Panc1 (cell line): ENCODE measurements at regions not wholly inside any gene's neighbourhood (a gene's known extent, or its start where the extent isn't known, plus 50 kb on each side); places are given as distances from the start of the nearest gene placed in this dataset.

Experiments
- ATAC-seq: fragments of 200-7000 bp; cut with Tn5 transposase; 2 replicates; pipeline ENCODE4 v1.9.1; 2020; ENCODE audit warnings: mild to moderate bottlenecking, moderate library complexity
- BruUV-seq: library from RNA; stranded (reverse); fragments of 400-500 nt; replicated peaks from 2 replicates; lab custom pipeline; 2021; lab: Mats Ljungman, UMichigan
- CTCF ChIA-PET: fragments of 300-600 bp; sonication (Branson Sonifier 250); formaldehyde crosslinking; loops from one replicate; lab custom pipeline; 2022; ENCODE audit warnings: antibody characterized with exemption; lab: Charles Lee
- POLR2A ChIA-PET: fragments of 300-600 bp; sonication (Branson Sonifier 250); formaldehyde crosslinking; loops from one replicate; lab custom pipeline; 2022; ENCODE audit warnings: antibody characterized with exemption; lab: Charles Lee
- DNase-seq: peaks from one replicate; pipeline ENCODE4 v3.0.0-alpha.2; 2010; ENCODE audit warnings: low read depth, low spot score
- H3K27ac ChIP-seq: 2 replicates; pipeline ENCODE4 v1.5.1; 2011; ENCODE audit warnings: mild to moderate bottlenecking, low read length, inconsistent platforms
- H3K27me3 ChIP-seq: fragments of 200-500 bp; sonication (Bioruptor generic); 2 replicates; pipeline ENCODE4 v1.6.0; 2014; ENCODE audit warnings: low read length, inconsistent platforms; ENCODE audit not compliant: control insufficient read depth, insufficient read depth
- H3K36me3 ChIP-seq: fragments of 200-500 bp; sonication (Bioruptor generic); 2 replicates; pipeline ENCODE4 v1.5.1; 2014; ENCODE audit warnings: inconsistent platforms, mild to moderate bottlenecking, low read length, moderate library complexity; ENCODE audit not compliant: control insufficient read depth, insufficient read depth
- H3K4me1 ChIP-seq: 2 replicates; pipeline ENCODE4 v1.5.1; 2011; ENCODE audit warnings: inconsistent platforms, mild to moderate bottlenecking, low read length, moderate library complexity; ENCODE audit not compliant: control insufficient read depth, insufficient read depth
- H3K4me3 ChIP-seq, 2 experiments: 2 replicates each; pipeline ENCODE4 v1.5.1; 2011 to 2012; ENCODE audit warnings: low read depth in 2 of 2, low read length in 2 of 2, mild to moderate bottlenecking in 2 of 2, inconsistent platforms in 1 of 2, moderate library complexity in 1 of 2
- H3K9me3 ChIP-seq: fragments of 200-500 bp; sonication (Bioruptor generic); 2 replicates; pipeline ENCODE4 v1.5.1; 2014; ENCODE audit warnings: low read depth, mild to moderate bottlenecking, inconsistent platforms, low read length, moderate library complexity; ENCODE audit not compliant: control insufficient read depth, insufficient read depth
- POLR2AphosphoS5 ChIP-seq: IDR thresholded peaks from 2 replicates; pipeline ENCODE4 v1.6.1; 2012; ENCODE audit warnings: mild to moderate bottlenecking, low read depth, low read length, moderate library complexity
- SIN3A ChIP-seq: IDR thresholded peaks from 2 replicates; pipeline ENCODE4 v1.6.1; 2012; ENCODE audit warnings: low read depth, mild to moderate bottlenecking, low read length, moderate library complexity, borderline replicate concordance; ENCODE audit not compliant: insufficient read depth
- TCF7L2 ChIP-seq: IDR thresholded peaks from 2 replicates; pipeline ENCODE4 v1.6.1; 2011; ENCODE audit warnings: mild to moderate bottlenecking, low read depth, low read length, inconsistent platforms
- in situ Hi-C: cut with HindIII; loops from 2 replicates; pipeline ENCODE4 v1.10.0; 2016; ENCODE audit warnings: low sequenced_read_pairs, low pct_unique_long_range_greater_than_20kb
- intact Hi-C: fragments of 100-400 bp; cut with micrococcal nuclease; formaldehyde crosslinking; loops from one replicate; pipeline ENCODE4 v1.10.0; 2022; ENCODE audit not compliant: unreplicated experiment
- TF ChIP-seq, protein P1 (sequence below): fragments of 450-650 bp; IDR thresholded peaks from 2 replicates; pipeline ENCODE4 v1.5.1; 2017; ENCODE audit warnings: mild to moderate bottlenecking
- TF ChIP-seq, protein P2 (sequence below), 2 experiments: IDR thresholded peaks; 2 replicates each; pipeline ENCODE4 v1.6.1; 2011 to 2012; ENCODE audit warnings: low read depth in 2 of 2, control low read depth in 1 of 2, low read length in 1 of 2, mild to moderate bottlenecking in 1 of 2, moderate library complexity in 1 of 2; ENCODE audit not compliant: insufficient read depth in 1 of 2

DNA sequence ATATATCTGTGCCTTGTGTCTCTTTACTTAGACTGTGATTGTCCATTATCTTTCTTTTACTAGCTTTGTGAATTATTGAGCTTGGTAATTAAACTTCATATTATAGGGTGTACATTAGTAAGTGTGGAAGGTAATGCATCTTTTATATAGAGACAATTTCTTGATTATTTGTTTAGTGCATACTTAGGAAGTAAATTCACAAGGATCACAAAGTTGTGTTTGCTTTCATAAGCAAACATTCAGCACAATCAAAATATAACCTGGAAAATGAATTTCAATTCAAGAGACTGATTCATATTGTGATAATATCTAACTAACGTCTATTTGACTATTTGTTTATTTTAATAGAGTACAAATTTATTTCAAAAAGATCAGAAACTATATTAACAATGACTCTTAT is 749.9 kb upstream of the NUDT12 start:
- no peak overlapping the region for H3K27ac ChIP-seq
- no peak overlapping the region for H3K4me3 ChIP-seq
- intact Hi-C loops, result no loop called here
- ChIA-PET POLR2A (no interaction called here), CTCF (no interaction called here)
- H3K4me1 ChIP-seq, result no peaks in the 10 kb centered on the region
- peaks cover 6% of the 10 kb centered on the region; the same call in 1 of the 2 replicates for H3K9me3 ChIP-seq
- H3K27me3 ChIP-seq, result no peaks in the 10 kb centered on the region
- DNase-seq (no peak), ATAC-seq (no peak)
- in situ Hi-C loops, result no loop called here
- H3K36me3 ChIP-seq, result no peaks in the 10 kb centered on the region
- no TSS peak for BruUV-seq
- TF ChIP-seq TCF7L2 (no peak), POLR2AphosphoS5 (no peak), SIN3A (no peak)
- TF ChIP-seq, protein P1, sequence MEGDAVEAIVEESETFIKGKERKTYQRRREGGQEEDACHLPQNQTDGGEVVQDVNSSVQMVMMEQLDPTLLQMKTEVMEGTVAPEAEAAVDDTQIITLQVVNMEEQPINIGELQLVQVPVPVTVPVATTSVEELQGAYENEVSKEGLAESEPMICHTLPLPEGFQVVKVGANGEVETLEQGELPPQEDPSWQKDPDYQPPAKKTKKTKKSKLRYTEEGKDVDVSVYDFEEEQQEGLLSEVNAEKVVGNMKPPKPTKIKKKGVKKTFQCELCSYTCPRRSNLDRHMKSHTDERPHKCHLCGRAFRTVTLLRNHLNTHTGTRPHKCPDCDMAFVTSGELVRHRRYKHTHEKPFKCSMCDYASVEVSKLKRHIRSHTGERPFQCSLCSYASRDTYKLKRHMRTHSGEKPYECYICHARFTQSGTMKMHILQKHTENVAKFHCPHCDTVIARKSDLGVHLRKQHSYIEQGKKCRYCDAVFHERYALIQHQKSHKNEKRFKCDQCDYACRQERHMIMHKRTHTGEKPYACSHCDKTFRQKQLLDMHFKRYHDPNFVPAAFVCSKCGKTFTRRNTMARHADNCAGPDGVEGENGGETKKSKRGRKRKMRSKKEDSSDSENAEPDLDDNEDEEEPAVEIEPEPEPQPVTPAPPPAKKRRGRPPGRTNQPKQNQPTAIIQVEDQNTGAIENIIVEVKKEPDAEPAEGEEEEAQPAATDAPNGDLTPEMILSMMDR, result no peak
- TF ChIP-seq, protein P2, sequence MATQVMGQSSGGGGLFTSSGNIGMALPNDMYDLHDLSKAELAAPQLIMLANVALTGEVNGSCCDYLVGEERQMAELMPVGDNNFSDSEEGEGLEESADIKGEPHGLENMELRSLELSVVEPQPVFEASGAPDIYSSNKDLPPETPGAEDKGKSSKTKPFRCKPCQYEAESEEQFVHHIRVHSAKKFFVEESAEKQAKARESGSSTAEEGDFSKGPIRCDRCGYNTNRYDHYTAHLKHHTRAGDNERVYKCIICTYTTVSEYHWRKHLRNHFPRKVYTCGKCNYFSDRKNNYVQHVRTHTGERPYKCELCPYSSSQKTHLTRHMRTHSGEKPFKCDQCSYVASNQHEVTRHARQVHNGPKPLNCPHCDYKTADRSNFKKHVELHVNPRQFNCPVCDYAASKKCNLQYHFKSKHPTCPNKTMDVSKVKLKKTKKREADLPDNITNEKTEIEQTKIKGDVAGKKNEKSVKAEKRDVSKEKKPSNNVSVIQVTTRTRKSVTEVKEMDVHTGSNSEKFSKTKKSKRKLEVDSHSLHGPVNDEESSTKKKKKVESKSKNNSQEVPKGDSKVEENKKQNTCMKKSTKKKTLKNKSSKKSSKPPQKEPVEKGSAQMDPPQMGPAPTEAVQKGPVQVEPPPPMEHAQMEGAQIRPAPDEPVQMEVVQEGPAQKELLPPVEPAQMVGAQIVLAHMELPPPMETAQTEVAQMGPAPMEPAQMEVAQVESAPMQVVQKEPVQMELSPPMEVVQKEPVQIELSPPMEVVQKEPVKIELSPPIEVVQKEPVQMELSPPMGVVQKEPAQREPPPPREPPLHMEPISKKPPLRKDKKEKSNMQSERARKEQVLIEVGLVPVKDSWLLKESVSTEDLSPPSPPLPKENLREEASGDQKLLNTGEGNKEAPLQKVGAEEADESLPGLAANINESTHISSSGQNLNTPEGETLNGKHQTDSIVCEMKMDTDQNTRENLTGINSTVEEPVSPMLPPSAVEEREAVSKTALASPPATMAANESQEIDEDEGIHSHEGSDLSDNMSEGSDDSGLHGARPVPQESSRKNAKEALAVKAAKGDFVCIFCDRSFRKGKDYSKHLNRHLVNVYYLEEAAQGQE (IDR thresholded peaks at IDR 0.05; ENCODE audit: insufficient read depth in 1 of 2, low read depth in 2 of 2, low read length in 1 of 2), result no peak

DNA sequence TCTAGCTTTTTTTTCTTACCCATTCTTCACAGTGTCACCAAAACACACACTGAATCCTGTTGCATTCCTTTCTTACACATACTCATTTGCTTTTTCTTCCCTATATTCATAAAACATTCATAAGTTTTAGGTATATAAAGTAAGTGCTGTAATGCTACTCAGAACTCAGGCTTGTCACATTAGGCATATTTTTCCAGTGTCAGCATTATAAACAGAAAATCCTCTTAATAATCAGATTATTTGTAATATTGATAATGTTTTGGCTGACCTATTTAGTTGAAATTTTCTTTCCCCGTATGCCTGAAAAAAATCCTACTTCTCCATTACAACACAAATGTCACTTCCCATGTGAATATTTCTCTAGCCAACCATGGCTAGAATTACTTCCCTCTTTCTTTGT is 743.0 kb upstream of the NUDT12 start:
- ATAC-seq (no peak), DNase-seq (no peak)
- BruUV-seq, result no TSS peak
- in situ Hi-C loops, result no loop called here
- intact Hi-C loops, result no loop called here
- Histone ChIP-seq H3K27me3 (no peaks in the 10 kb centered on the region), H3K27ac (no peak overlapping the region), H3K9me3 (no peaks in the 10 kb centered on the region), H3K36me3 (no peaks in the 10 kb centered on the region), H3K4me3 (no peak overlapping the region), H3K4me1 (no peaks in the 10 kb centered on the region)
- POLR2A ChIA-PET, result no interaction called here
- CTCF ChIA-PET, result no interaction called here
- no peak for TF ChIP-seq TCF7L2
- no peak for TF ChIP-seq SIN3A
- no peak for TF ChIP-seq POLR2AphosphoS5
- TF ChIP-seq, protein P1, result no peak
- TF ChIP-seq, protein P2 (IDR thresholded peaks at IDR 0.05; ENCODE audit: insufficient read depth in 1 of 2, low read depth in 2 of 2, low read length in 1 of 2), result no peak
